Epithelial cell of esophagus (primary cell): ENCODE measurements at regions not wholly inside any gene's neighbourhood (a gene's known extent, or its start where the extent isn't known, plus 50 kb on each side); places are given as distances from the start of the nearest gene placed in this dataset.

Experiments used
- DNase-seq: peaks from one replicate; pipeline ENCODE4 v3.0.0; 2010; ENCODE audit warnings: low read depth
- H3K4me3 ChIP-seq: 2 replicates; pipeline ENCODE4 v1.5.1; 2011; ENCODE audit warnings: mild to moderate bottlenecking, low read length, control low read depth
- TF ChIP-seq, protein P1 (sequence below): IDR thresholded peaks from 2 replicates; pipeline ENCODE4 v1.5.1; 2011; ENCODE audit warnings: low read depth, mild to moderate bottlenecking, low read length, control low read depth, inconsistent platforms; ENCODE audit not compliant: insufficient read depth; ENCODE audit errors: missing control alignments

DNA sequence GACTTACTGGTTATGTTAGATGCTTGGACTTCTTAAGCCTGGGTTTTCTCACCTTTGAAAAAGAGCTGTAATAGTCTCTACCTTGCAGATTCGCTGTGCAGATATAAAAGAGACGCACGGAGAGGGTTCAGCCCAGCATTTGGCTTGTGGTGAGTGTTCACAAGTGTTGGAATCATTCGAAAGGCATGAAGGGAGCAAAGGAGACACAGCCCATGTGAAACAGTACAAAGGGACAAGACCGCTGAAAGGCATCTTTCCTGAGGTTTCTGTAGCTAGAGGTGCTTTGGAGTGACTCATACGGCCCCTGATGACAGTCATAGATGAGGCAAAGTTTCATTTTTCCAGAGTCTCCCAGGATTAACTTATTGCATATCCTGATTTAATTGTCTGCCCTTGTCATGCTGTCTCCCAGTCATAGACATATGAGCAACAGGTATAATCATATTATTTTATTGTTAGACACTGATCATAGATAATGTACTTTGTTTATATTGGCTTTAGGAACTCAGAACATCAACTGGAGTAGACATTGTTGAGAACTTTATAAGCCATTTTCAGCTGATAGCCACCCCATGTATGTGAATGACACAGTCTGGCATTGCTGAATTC lies 171.1 kb downstream of the ADRA2A start:
- TF ChIP-seq, protein P1, sequence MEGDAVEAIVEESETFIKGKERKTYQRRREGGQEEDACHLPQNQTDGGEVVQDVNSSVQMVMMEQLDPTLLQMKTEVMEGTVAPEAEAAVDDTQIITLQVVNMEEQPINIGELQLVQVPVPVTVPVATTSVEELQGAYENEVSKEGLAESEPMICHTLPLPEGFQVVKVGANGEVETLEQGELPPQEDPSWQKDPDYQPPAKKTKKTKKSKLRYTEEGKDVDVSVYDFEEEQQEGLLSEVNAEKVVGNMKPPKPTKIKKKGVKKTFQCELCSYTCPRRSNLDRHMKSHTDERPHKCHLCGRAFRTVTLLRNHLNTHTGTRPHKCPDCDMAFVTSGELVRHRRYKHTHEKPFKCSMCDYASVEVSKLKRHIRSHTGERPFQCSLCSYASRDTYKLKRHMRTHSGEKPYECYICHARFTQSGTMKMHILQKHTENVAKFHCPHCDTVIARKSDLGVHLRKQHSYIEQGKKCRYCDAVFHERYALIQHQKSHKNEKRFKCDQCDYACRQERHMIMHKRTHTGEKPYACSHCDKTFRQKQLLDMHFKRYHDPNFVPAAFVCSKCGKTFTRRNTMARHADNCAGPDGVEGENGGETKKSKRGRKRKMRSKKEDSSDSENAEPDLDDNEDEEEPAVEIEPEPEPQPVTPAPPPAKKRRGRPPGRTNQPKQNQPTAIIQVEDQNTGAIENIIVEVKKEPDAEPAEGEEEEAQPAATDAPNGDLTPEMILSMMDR = no peak
- H3K4me3 ChIP-seq = no peak overlapping the region
- no peak for DNase-seq

- peak; percentile 3 for DNase-seq
- TF ChIP-seq, protein P1 = no peak
These were observed 173.1 kb downstream of the ADRA2A start for GRCh38 chr10:111249925-111250324.

DNA sequence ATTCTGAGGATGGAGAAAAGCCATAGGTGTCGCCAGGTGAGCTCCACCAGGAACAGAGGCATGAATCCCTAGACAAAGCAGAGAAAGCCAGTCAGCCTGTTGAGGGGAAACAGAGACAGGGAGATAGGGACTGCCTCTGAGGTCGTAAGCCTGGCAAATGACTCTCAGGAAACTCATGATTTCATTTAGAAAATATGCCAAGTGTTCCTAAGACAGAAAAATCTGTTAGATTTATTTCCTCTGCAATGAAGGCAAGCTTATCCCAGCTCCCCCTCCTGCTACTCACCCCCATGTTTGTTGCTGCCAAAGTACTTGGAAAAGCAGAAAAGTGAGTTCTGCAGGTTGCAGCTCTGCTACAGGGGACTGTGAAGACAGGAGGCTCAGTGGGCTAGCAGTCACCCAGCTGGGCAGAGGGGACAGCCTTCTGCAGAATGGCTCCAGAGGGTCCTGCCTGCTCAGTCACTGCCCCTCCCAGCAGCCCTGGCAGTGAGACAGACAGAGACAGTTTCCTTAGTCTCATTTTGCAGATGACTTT lies 184.3 kb downstream of the ADRA2A start:
- TF ChIP-seq, protein P1 = no peak
- DNase-seq = no peak
- H3K4me3 ChIP-seq = no peak overlapping the region

More at GRCh38 chr10:111249925-111250324, 173.1 kb downstream of the ADRA2A start:
- no peak overlapping the region for H3K4me3 ChIP-seq

- TF ChIP-seq, protein P1 = no peak
- H3K4me3 ChIP-seq = no peak overlapping the region
- no peak for DNase-seq
These were observed 188.5 kb downstream of the ADRA2A start for GRCh38 chr10:111265341-111265740.

DNA sequence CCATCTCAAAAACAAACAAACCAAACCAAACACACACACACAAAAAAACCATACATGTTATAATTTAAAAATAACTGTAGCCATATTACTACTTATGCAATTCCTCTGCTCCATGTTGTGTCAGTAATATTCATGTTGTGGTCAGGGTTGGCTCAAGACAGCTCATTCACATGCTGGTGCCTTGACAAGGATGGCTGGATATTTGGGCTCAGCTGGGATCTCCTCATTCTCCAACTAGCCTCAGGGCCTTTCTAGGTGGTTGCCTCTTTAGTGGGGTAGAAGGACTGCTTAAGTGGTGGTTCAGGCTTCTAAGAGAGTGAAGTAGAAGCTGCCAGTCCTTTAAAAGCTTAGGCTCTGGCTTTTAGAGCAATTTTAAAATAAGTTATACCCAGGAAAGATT lies 189.3 kb downstream of the ADRA2A start:
- TF ChIP-seq, protein P1 = no peak
- no peak overlapping the region for H3K4me3 ChIP-seq
- DNase-seq = no peak

DNA sequence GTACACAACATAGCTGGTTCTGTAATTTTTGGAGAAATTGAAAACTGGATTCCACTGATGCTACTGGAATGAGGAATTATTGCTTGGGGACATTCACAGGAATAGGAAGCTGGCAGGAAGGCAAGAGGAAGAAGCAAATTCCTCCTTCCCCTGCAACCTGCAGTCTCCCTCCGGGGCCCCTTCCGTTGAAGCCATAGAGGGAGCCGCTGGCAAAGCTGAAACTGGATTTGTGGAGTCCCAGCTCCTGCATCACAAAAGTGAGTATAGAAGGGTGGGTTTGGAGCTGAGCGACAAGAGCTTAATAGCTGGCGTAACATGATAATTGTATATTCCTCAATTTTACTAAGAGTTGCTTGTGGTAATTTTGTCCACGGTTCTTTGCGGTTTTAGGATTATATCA lies 190.8 kb downstream of the ADRA2A start:
- TF ChIP-seq, protein P1 = no peak
- DNase-seq = no peak
- H3K4me3 ChIP-seq = no peak overlapping the region

- TF ChIP-seq, protein P1 = no peak
- no peak for DNase-seq
- H3K4me3 ChIP-seq = no peak overlapping the region
These were observed 196.4 kb downstream of the ADRA2A start for GRCh38 chr10:111273235-111273634.
